HepG2 (cell line): ENCODE measurements at regions not wholly inside any gene's neighbourhood (a gene's known extent, or its start where the extent isn't known, plus 50 kb on each side); places are given as distances from the start of the nearest gene placed in this dataset.

ENCODE experiments used
- ATAC-seq: fragments of 200-7000 bp; cut with Tn5 transposase; 3 replicates; pipeline ENCODE4 v1.9.1; 2020; ENCODE audit warnings: mild to moderate bottlenecking, moderate library complexity
- BruUV-seq: library from RNA; stranded (reverse); fragments of 400-500 nt; replicated peaks from 2 replicates; lab custom pipeline; 2021; lab: Mats Ljungman, UMichigan
- CTCF ChIA-PET: fragments of 300-600 bp; formaldehyde crosslinking; extraction: SDS; loops from one replicate; lab custom pipeline; 2021; ENCODE audit warnings: low total read pairs, inconsistent platforms, low intra/inter-chr PET ratio; lab: Yijun Ruan, JAX
- POLR2A ChIA-PET: fragments of 350-600 bp; sonication (Branson Sonifier 250); formaldehyde crosslinking; loops from one replicate; lab custom pipeline; 2020; ENCODE audit warnings: antibody characterized with exemption, inconsistent platforms; lab: Yijun Ruan, JAX
- DNase-seq: peaks from one replicate; pipeline ENCODE4 v3.0.0-alpha.2; 2015; ENCODE audit warnings: low spot score
- FAIRE-seq: peaks from 3 replicates; lab custom pipeline; 2011; peaks lifted over from hg19 to GRCh38; lab: Jason Lieb, UNC
- H2AFZ ChIP-seq: one replicate; pipeline ENCODE4 v1.6.1; 2011; ENCODE audit warnings: low read length, inconsistent platforms
- H3K27ac ChIP-seq: fragments of 300-600 bp; 3 replicates; pipeline ENCODE4 v1.8.0; 2011; ENCODE audit warnings: mixed run types, mild to moderate bottlenecking, mixed read lengths, low read length, inconsistent platforms; ENCODE audit not compliant: insufficient read depth; ENCODE audit errors: extremely low read length
- H3K27me3 ChIP-seq, 2 experiments: fragments of 200-600 bp in 1 of 2; 2 replicates in 1 of 2; 3 replicates in 1 of 2; pipeline versions ENCODE4 v1.6.0 to v1.8.0; 2011; ENCODE audit warnings: low read length in 2 of 2, mild to moderate bottlenecking in 2 of 2, moderate library complexity in 2 of 2, inconsistent platforms in 1 of 2; ENCODE audit not compliant: insufficient read depth in 2 of 2, control insufficient read depth in 1 of 2
- H3K36me3 ChIP-seq, 2 experiments: fragments of 200-600 bp in 1 of 2; replicated peaks in 1 of 2; 2 replicates in 1 of 2; 3 replicates in 1 of 2; pipeline versions ENCODE4 v1.5.1 to v1.8.0; 2011; ENCODE audit warnings: low read length in 2 of 2, inconsistent platforms in 1 of 2; ENCODE audit not compliant: insufficient read depth in 2 of 2, control insufficient read depth in 1 of 2
- H3K4me1 ChIP-seq: 2 replicates; pipeline ENCODE4 v1.5.1; 2012; ENCODE audit warnings: low read length, inconsistent platforms; ENCODE audit not compliant: insufficient read depth
- H3K4me2 ChIP-seq: 2 replicates; pipeline ENCODE4 v1.6.0; 2011; ENCODE audit warnings: low read depth, low read length, inconsistent platforms
- H3K4me3 ChIP-seq, 3 experiments: fragments of 200-600 bp in 1 of 3; sonication (generic), shearing (Covaris generic) in 1 of 3; replicated peaks in 1 of 3; 2 replicates each; pipeline ENCODE4 v1.5.1; 2011 to 2016; ENCODE audit warnings: low read length in 3 of 3, inconsistent platforms in 2 of 3, low read depth in 2 of 3, mild to moderate bottlenecking in 2 of 3, control low read depth in 1 of 3, mixed read lengths in 1 of 3; ENCODE audit not compliant: insufficient read depth in 1 of 3
- H3K79me2 ChIP-seq: one replicate; pipeline ENCODE4 v1.6.1; 2011; ENCODE audit warnings: low read length, inconsistent platforms; ENCODE audit not compliant: insufficient read depth
- H3K9ac ChIP-seq: 2 replicates; pipeline ENCODE4 v1.6.0; 2011; ENCODE audit warnings: mild to moderate bottlenecking, low read depth, low read length, inconsistent platforms; ENCODE audit not compliant: insufficient read depth
- H3K9me3 ChIP-seq: 2 replicates; pipeline ENCODE4 v1.5.1; 2012; ENCODE audit warnings: mild to moderate bottlenecking, low read length
- H4K20me1 ChIP-seq: 2 replicates; pipeline ENCODE4 v1.6.0; 2011; ENCODE audit warnings: inconsistent platforms, mild to moderate bottlenecking, low read length, moderate library complexity; ENCODE audit not compliant: insufficient read depth
- HOXA9 ChIP-seq: sonication (generic); formaldehyde crosslinking; IDR thresholded peaks from 2 replicates; pipeline ENCODE4 v1.8.1; 2022; ENCODE audit warnings: missing genetic modification reagents, mild to moderate bottlenecking, moderate library complexity, borderline replicate concordance
- KLF13 ChIP-seq: sonication (generic); formaldehyde crosslinking; IDR thresholded peaks from 2 replicates; pipeline ENCODE4 v1.4.0; 2020; ENCODE audit warnings: mild to moderate bottlenecking, missing genetic modification reagents
- MAFF ChIP-seq: IDR thresholded peaks from 2 replicates; pipeline ENCODE4 v1.6.1; 2011; ENCODE audit warnings: low read depth, low read length, improper control_type of control experiment
- POLR2AphosphoS2 ChIP-seq: IDR thresholded peaks from 2 replicates; pipeline ENCODE4 v1.6.1; 2011; ENCODE audit warnings: low read depth, low read length, improper control_type of control experiment
- PRPF4 ChIP-seq: fragments of 200-400 bp; formaldehyde crosslinking; IDR thresholded peaks from 2 replicates; pipeline ENCODE4 v1.6.1; 2016; ENCODE audit warnings: low read length, low read depth; ENCODE audit not compliant: poor library complexity, severe bottlenecking
- SIX1 ChIP-seq: sonication (generic); formaldehyde crosslinking; IDR thresholded peaks from 2 replicates; pipeline ENCODE4 v1.4.0; 2020; ENCODE audit warnings: missing genetic modification reagents, borderline replicate concordance
- THAP7 ChIP-seq: sonication (generic); formaldehyde crosslinking; IDR thresholded peaks from 2 replicates; pipeline ENCODE4 v1.8.1; 2023; ENCODE audit warnings: mild to moderate bottlenecking, missing genetic modification reagents
- ZMAT5 ChIP-seq: sonication (generic); formaldehyde crosslinking; IDR thresholded peaks from 2 replicates; pipeline ENCODE4 v1.5.0; 2020; ENCODE audit warnings: mild to moderate bottlenecking, low read depth, missing genetic modification reagents, borderline replicate concordance
- ZNF441 ChIP-seq: sonication (generic); formaldehyde crosslinking; IDR thresholded peaks from 2 replicates; pipeline ENCODE4 v1.7.0; 2021; ENCODE audit warnings: missing genetic modification reagents, borderline replicate concordance
- WGBS: methylation state at CpG from one replicate; pipeline ENCODE4 v1.1.6; 2017; ENCODE audit warnings: low lambda C conversion rate; 5-methylcytosine and 5-hydroxymethylcytosine counted together
- in situ Hi-C: cut with HindIII; loops from 2 replicates; pipeline ENCODE4 v1.10.0; 2017; ENCODE audit warnings: low pct_unique_long_range_greater_than_20kb; ENCODE audit not compliant: extremely low pct_ligation_motif_present
- intact Hi-C: fragments of 100-400 bp; cut with micrococcal nuclease; formaldehyde crosslinking; loops from one replicate; pipeline ENCODE4 v1.10.0; 2022; ENCODE audit not compliant: unreplicated experiment

GRCh38 chrX:9164533-9165426 lies 130.9 kb upstream of the FAM9B start:
- H3K27me3 ChIP-seq = no peaks in the 10 kb centered on the region
- H3K9ac ChIP-seq = no peak overlapping the region
- no peaks in the 10 kb centered on the region for H3K4me1 ChIP-seq
- ATAC-seq (no peak), DNase-seq (no peak), FAIRE-seq (no peak)
- no peak overlapping the region for H2AFZ ChIP-seq
- intact Hi-C loops (no loop called here), in situ Hi-C loops (no loop called here)
- 54% methylated on average over 7 of the region's 11 CpGs for whole genome bisulfite sequencing
- H3K4me2 ChIP-seq = no peak overlapping the region
- no TSS peak for BruUV-seq
- H3K79me2 ChIP-seq = no peaks in the 10 kb centered on the region
- no peaks in the 10 kb centered on the region for H3K36me3 ChIP-seq
- CTCF ChIA-PET = no interaction called here
- H3K9me3 ChIP-seq = no peaks in the 10 kb centered on the region
- no peak overlapping the region for H3K27ac ChIP-seq
- no peaks in the 10 kb centered on the region for H4K20me1 ChIP-seq
- no peak overlapping the region for H3K4me3 ChIP-seq
- TF ChIP-seq HOXA9 (CRISPR knock-in tag) = no peak
- TF ChIP-seq, all 625 proteins: peak for 0
- POLR2A ChIA-PET = no interaction called here

- Histone ChIP-seq H3K9ac (no peak overlapping the region), H3K4me3 (no peak overlapping the region), H3K36me3 (no peaks in the 10 kb centered on the region), H3K9me3 (no peaks in the 10 kb centered on the region), H3K27me3 (no peaks in the 10 kb centered on the region), H3K79me2 (no peaks in the 10 kb centered on the region), H3K4me1 (no peaks in the 10 kb centered on the region), H2AFZ (no peak overlapping the region), H4K20me1 (no peaks in the 10 kb centered on the region), H3K4me2 (no peak overlapping the region), H3K27ac (no peak overlapping the region)
- FAIRE-seq (no peak), ATAC-seq (no peak), DNase-seq (no peak)
- TF ChIP-seq SIX1 (CRISPR knock-in tag) = no peak
- TF ChIP-seq KLF13 (CRISPR knock-in tag) = no peak
- no peak for TF ChIP-seq ZNF441 (CRISPR knock-in tag)
- TF ChIP-seq MAFF = no peak
- no peak for TF ChIP-seq THAP7 (CRISPR knock-in tag)
- no peak for TF ChIP-seq ZMAT5 (CRISPR knock-in tag)
- no peak for TF ChIP-seq POLR2AphosphoS2
- TF ChIP-seq PRPF4 = no peak
- WGBS = 0% methylated on average over 1 of the region's 1 CpG
- intact Hi-C loops (no loop called here), in situ Hi-C loops (no loop called here)
- no TSS peak for BruUV-seq
- ChIA-PET POLR2A (no interaction called here), CTCF (no interaction called here)
Measured at GRCh38 chrX:9166584-9166944, 132.6 kb upstream of the FAM9B start.
